Mucosa of descending colon (tissue), 3 donors: ENCODE measurements at regions not wholly inside any gene's neighbourhood (a gene's known extent, or its start where the extent isn't known, plus 50 kb on each side); places are given as distances from the start of the nearest gene placed in this dataset.

Experiments used
- ATAC-seq: fragments of 200-7000 bp; cut with Tn5 transposase; one replicate; pipeline ENCODE4 v1.9.1; 2020; ENCODE audit warnings: mild to moderate bottlenecking, moderate library complexity
- DNase-seq, 3 donors: peaks; one replicate each; pipeline ENCODE4 v3.0.0-alpha.2; 2020
- H3K36me3 ChIP-seq: fragments of 200-600 bp; one replicate; pipeline ENCODE4 v1.8.0; 2021; ENCODE audit warnings: low read depth, mild to moderate bottlenecking
- H3K4me1 ChIP-seq: fragments of 200-600 bp; one replicate; pipeline ENCODE4 v1.8.0; 2021; ENCODE audit warnings: low read depth, mild to moderate bottlenecking
- H3K4me3 ChIP-seq: fragments of 200-600 bp; one replicate; pipeline ENCODE4 v1.8.0; 2021; ENCODE audit warnings: mild to moderate bottlenecking
- H3K9me3 ChIP-seq: fragments of 200-600 bp; one replicate; pipeline ENCODE4 v1.8.0; 2021; ENCODE audit warnings: mild to moderate bottlenecking
- intact Hi-C, 2 donors: fragments of 100-400 bp; cut with DNase I in 1 of 2; cut with micrococcal nuclease in 1 of 2; formaldehyde crosslinking; loops; one replicate each; pipeline versions ENCODE4 v1.11.0 to v1.11.1; 2022; cut with DNase I, micrococcal nuclease
- TF ChIP-seq, protein P1 (sequence below): fragments of 200-600 bp; IDR thresholded peaks from one replicate; pipeline ENCODE4 v1.8.0; 2022; ENCODE audit warnings: antibody characterized with exemption, mild to moderate bottlenecking
- donor health status: DM: no; HTN: no; CAD: no; lungs with moderate emphysema.
- donor health status: DM: no; HTN: no; CAD: no.
- donor health status: DM: no; HTN: yes; CAD: no.

DNA sequence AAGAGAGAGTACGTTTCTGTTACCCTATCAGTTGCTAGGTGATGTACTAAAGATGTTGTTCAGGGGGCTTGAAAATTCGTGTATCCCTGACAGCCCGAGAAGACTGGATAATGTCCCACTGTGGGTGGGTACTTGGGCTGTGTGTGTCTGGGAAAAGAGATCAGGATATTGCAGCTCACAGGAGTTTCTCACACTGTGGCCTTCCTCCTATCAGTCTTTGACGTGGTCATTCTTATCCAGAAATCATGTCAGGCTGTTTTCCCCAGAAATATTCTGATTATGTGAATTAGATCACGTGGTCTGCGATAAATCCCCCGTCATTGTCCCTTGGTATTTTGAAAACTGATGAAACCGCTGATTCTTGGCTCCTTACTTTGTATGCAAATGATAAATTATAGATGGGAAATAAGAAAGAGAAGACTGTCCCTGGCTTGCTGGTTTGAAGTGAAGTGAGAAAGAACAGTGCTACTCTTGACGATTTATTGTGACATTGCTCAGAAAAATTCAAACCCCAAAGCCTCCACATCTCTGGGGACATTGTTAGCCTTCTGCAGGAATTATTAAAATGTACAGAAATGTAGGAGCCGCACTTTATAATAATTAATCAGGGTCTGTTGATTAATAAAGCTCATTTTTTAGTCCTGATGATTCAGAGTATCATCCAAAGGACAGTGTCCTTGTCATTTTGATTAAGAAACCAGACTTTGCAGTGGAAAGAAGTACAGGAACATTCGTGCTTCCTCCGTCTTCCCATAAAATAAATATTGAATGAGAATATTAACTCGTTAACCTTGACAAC, 167.5 kb upstream of the TSHZ2 start:
- no peak overlapping the region for H3K4me3 ChIP-seq
- no peak for DNase-seq
- H3K9me3 ChIP-seq, result no peaks in the 10 kb centered on the region
- intact Hi-C loops, result no loop called here
- TF ChIP-seq, protein P1, sequence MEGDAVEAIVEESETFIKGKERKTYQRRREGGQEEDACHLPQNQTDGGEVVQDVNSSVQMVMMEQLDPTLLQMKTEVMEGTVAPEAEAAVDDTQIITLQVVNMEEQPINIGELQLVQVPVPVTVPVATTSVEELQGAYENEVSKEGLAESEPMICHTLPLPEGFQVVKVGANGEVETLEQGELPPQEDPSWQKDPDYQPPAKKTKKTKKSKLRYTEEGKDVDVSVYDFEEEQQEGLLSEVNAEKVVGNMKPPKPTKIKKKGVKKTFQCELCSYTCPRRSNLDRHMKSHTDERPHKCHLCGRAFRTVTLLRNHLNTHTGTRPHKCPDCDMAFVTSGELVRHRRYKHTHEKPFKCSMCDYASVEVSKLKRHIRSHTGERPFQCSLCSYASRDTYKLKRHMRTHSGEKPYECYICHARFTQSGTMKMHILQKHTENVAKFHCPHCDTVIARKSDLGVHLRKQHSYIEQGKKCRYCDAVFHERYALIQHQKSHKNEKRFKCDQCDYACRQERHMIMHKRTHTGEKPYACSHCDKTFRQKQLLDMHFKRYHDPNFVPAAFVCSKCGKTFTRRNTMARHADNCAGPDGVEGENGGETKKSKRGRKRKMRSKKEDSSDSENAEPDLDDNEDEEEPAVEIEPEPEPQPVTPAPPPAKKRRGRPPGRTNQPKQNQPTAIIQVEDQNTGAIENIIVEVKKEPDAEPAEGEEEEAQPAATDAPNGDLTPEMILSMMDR, result no peak
- no peaks in the 10 kb centered on the region for H3K4me1 ChIP-seq
- no peaks in the 10 kb centered on the region for H3K36me3 ChIP-seq
- no peak for ATAC-seq

DNA sequence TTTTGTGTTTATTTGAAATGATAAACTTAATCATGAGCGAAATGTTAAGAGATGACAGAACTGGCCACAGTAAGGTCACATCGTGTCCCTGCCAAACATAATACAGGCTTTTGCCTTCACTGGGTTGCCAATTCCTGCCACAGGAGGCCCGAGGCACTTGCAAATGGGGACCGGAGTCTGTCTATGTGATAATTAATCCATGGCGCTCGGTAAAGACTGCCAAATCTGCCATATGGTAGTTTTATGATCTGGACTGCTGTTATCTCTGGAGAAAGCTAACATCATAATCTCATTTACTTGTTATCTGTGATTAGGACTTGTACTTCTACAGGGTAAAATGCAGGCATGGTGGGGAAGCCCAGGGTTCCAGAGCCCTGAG, 170.5 kb upstream of the TSHZ2 start:
- intact Hi-C loops, result no loop called here
- DNase-seq (peak in 1 of 3 donors; percentile 7), ATAC-seq (peak; percentile 21)
- H3K36me3 ChIP-seq, result no peaks in the 10 kb centered on the region
- no peak overlapping the region for H3K4me3 ChIP-seq
- H3K4me1 ChIP-seq, result no peaks in the 10 kb centered on the region
- TF ChIP-seq, protein P1, result no peak
- no peaks in the 10 kb centered on the region for H3K9me3 ChIP-seq

DNA sequence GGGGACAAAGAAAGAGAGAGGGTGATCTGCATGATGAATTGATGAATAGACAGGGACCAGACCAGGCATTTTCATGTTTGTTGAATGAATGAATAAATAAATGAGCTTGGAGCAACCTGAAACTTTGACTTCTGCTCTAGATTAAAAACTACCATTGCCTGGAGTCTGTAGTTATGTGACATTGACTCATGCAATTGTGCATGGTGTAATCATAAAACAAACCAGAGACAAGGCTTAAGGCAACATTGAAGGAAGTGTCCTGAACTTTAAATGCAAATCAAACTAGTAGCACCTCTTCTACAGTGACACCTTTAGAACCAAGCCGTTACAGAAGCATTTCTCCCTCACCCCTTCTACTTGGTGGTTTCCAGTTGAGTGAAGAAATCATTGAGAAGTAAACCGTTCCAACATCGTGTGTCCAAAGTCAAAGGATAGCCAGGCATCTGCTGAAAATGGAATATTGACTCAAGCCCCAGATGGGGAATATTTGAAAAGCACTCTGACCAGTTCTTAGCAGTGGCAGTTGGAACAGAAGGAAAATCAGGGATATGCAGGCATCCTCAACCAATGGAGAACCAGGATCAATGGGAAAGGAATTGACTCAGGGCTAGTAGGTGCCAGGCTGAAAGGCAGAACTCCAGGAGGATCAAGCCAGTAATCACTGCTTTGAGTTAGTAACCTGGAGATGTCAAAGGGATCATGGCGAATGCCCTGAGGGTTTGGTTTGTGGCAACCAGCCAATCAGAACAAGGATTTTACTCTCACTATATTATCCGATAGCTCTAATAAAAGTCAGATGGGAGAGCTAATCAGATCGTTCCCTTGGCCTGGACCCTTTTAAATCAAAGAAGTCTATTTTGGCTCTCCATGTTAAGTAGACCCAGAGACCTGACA, 171.2 kb upstream of the TSHZ2 start:
- Histone ChIP-seq H3K9me3 (no peaks in the 10 kb centered on the region), H3K4me3 (no peak overlapping the region), H3K36me3 (no peaks in the 10 kb centered on the region), H3K4me1 (no peaks in the 10 kb centered on the region)
- ATAC-seq (no peak), DNase-seq (no peak)
- TF ChIP-seq, protein P1, result no peak
- intact Hi-C loops, result no loop called here

DNA sequence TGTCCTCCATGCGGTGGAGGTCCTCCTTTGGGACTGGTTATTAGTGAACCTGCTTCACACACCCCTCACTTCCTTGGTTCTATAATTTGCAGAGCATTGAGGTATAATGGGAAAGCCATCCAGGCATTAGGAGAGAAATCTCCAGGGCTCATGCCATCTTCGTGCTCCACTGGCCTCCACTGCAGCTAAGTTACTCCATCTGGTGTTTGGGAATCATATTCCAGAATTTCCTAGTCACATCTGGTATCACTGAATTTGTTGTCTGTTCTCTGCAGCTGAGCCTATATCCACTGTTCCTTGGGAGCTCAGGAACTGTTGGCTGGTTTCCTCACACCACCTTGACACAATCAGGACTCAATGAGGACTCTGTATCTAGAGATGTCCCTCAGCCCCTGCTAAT, 173.0 kb upstream of the TSHZ2 start:
- TF ChIP-seq, protein P1, result no peak
- H3K36me3 ChIP-seq, result no peaks in the 10 kb centered on the region
- intact Hi-C loops, result no loop called here
- DNase-seq, result no peak
- no peaks in the 10 kb centered on the region for H3K4me1 ChIP-seq
- ATAC-seq, result no peak
- H3K9me3 ChIP-seq, result no peaks in the 10 kb centered on the region
- no peak overlapping the region for H3K4me3 ChIP-seq

DNA sequence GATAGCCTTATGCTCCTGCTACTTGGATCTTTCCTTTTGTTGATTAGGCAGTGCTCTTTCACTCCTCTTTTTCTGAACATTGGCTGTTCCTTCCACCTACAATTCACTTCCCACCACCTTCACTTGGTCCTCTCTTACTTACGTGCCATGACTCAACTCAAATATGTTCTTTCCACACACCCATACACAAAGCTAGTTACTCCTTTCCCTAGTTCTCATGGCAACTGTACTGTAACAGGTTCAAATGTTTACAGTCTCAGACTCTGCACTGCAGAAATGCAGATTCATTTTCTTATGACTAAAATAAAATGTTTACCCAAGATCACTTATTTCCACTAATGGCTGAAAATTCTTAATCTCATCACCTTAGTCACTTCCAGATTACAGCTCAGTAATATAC, 174.0 kb upstream of the TSHZ2 start:
- Histone ChIP-seq H3K4me1 (no peaks in the 10 kb centered on the region), H3K9me3 (no peaks in the 10 kb centered on the region), H3K36me3 (no peaks in the 10 kb centered on the region), H3K4me3 (no peak overlapping the region)
- intact Hi-C loops, result no loop called here
- TF ChIP-seq, protein P1, result no peak
- no peak for ATAC-seq
- no peak for DNase-seq
